MCF 10A (cell line): ENCODE measurements at regions not wholly inside any gene's neighbourhood (a gene's known extent, or its start where the extent isn't known, plus 50 kb on each side); places are given as distances from the start of the nearest gene placed in this dataset.

ENCODE experiments used
- BruUV-seq: library from RNA; stranded (reverse); fragments of 400-500 nt; replicated peaks from 2 replicates; lab custom pipeline; 2021; lab: Mats Ljungman, UMichigan
- CTCF ChIA-PET: fragments of 300-600 bp; sonication (Branson Sonifier 250); formaldehyde crosslinking; extraction: SDS; loops from one replicate; lab custom pipeline; 2021; ENCODE audit warnings: antibody characterized with exemption, inconsistent platforms; lab: Yijun Ruan, JAX
- POLR2A ChIA-PET: fragments of 300-600, 350-650 bp; sonication (Branson Sonifier 250); formaldehyde crosslinking; extraction: SDS; loops from one replicate; lab custom pipeline; 2020; ENCODE audit warnings: antibody characterized with exemption, inconsistent platforms; lab: Yijun Ruan, JAX
- DNase-seq: peaks from one replicate; pipeline ENCODE4 v3.0.0-alpha.2; 2018; ENCODE audit not compliant: unreplicated experiment
- H3K27ac Mint-ChIP-seq: one replicate; pipeline ENCODE4 v1.8.0; 2022; ENCODE audit warnings: mild to moderate bottlenecking, low read depth, mixed read lengths; ENCODE audit not compliant: unreplicated experiment
- H3K27me3 Mint-ChIP-seq: one replicate; pipeline ENCODE4 v1.8.0; 2022; ENCODE audit warnings: mixed read lengths; ENCODE audit not compliant: insufficient read depth, unreplicated experiment
- H3K36me3 Mint-ChIP-seq: one replicate; pipeline ENCODE4 v1.8.0; 2022; ENCODE audit warnings: mild to moderate bottlenecking, moderate library complexity, mixed read lengths; ENCODE audit not compliant: insufficient read depth, unreplicated experiment
- H3K4me1 Mint-ChIP-seq: one replicate; pipeline ENCODE4 v1.8.0; 2022; ENCODE audit warnings: mixed read lengths; ENCODE audit not compliant: insufficient read depth, unreplicated experiment
- H3K4me3 Mint-ChIP-seq: one replicate; pipeline ENCODE4 v1.8.0; 2022; ENCODE audit warnings: mild to moderate bottlenecking, moderate library complexity, mixed read lengths; ENCODE audit not compliant: unreplicated experiment
- H3K9me3 Mint-ChIP-seq: one replicate; pipeline ENCODE4 v1.8.0; 2022; ENCODE audit warnings: mixed read lengths; ENCODE audit not compliant: unreplicated experiment
- CTCF ChIP-seq: fragments of 200-600 bp; IDR thresholded peaks from one replicate; pipeline ENCODE4 v1.8.0; 2022; ENCODE audit warnings: antibody characterized with exemption, mild to moderate bottlenecking; ENCODE audit not compliant: unreplicated experiment
- intact Hi-C: fragments of 100-400 bp; cut with micrococcal nuclease; formaldehyde crosslinking; loops from 2 replicates; pipeline ENCODE4 v1.14.1; 2022

- Mint-ChIP-seq H3K27ac (no peak overlapping the region), H3K9me3 (no peaks in the 10 kb centered on the region), H3K4me1 (no peaks in the 10 kb centered on the region), H3K27me3 (no peaks in the 10 kb centered on the region), H3K4me3 (no peak overlapping the region), H3K36me3 (no peaks in the 10 kb centered on the region)
- ChIA-PET POLR2A (no interaction called here), CTCF (interaction anchor here (0.6 to 0.7 kb wide), 3 partner anchors 61 to 866 kb away, joined by 3 to 5 read pairs (median 3); no protein-coding TSS in a partner anchor)
- intact Hi-C loops = no loop called here
- DNase-seq = no peak
- no TSS peak for BruUV-seq
- TF ChIP-seq CTCF = no peak
Measured at GRCh38 chr3:78221796-78222195, 1181.9 kb downstream of the ROBO2 start.

GRCh38 chr3:78235841-78236240, 1195.9 kb downstream of the ROBO2 start:
- H3K27me3 Mint-ChIP-seq = no peaks in the 10 kb centered on the region
- H3K4me3 Mint-ChIP-seq = no peak overlapping the region
- no peak overlapping the region for H3K27ac Mint-ChIP-seq
- BruUV-seq = no TSS peak
- CTCF ChIA-PET = interaction anchor here (0.6 to 0.7 kb wide), 3 partner anchors 165 to 764 kb away, joined by 3 read pairs; no protein-coding TSS in a partner anchor
- DNase-seq = no peak
- no peak for TF ChIP-seq CTCF
- peaks cover 30% of the 10 kb centered on the region for H3K9me3 Mint-ChIP-seq
- POLR2A ChIA-PET = no interaction called here
- H3K36me3 Mint-ChIP-seq = no peaks in the 10 kb centered on the region
- no peaks in the 10 kb centered on the region for H3K4me1 Mint-ChIP-seq
- intact Hi-C loops = no loop called here

GRCh38 chr3:78238811-78239210, 1198.9 kb downstream of the ROBO2 start:
- H3K27me3 Mint-ChIP-seq = no peaks in the 10 kb centered on the region
- POLR2A ChIA-PET = no interaction called here
- no peak for DNase-seq
- CTCF ChIA-PET = interaction anchor here (0.6 kb wide), 1 partner anchor 18 kb away, joined by 3 read pairs; no protein-coding TSS in a partner anchor
- no peaks in the 10 kb centered on the region for H3K36me3 Mint-ChIP-seq
- H3K4me1 Mint-ChIP-seq = no peaks in the 10 kb centered on the region
- no peak overlapping the region for H3K4me3 Mint-ChIP-seq
- no peak overlapping the region for H3K27ac Mint-ChIP-seq
- BruUV-seq = no TSS peak
- no peak for TF ChIP-seq CTCF
- intact Hi-C loops = no loop called here
- peaks cover 34% of the 10 kb centered on the region for H3K9me3 Mint-ChIP-seq

GRCh38 chr3:78242724-78243123, 1202.8 kb downstream of the ROBO2 start:
- no TSS peak for BruUV-seq
- Mint-ChIP-seq H3K27ac (no peak overlapping the region), H3K9me3 (peaks cover 34% of the 10 kb centered on the region), H3K4me1 (no peaks in the 10 kb centered on the region), H3K4me3 (no peak overlapping the region), H3K36me3 (no peaks in the 10 kb centered on the region), H3K27me3 (no peaks in the 10 kb centered on the region)
- CTCF ChIA-PET = no interaction called here
- TF ChIP-seq CTCF = no peak
- no peak for DNase-seq
- POLR2A ChIA-PET = no interaction called here
- intact Hi-C loops = no loop called here
